Loucy (cell line): ENCODE measurements at regions not wholly inside any gene's neighbourhood (a gene's known extent, or its start where the extent isn't known, plus 50 kb on each side); places are given as distances from the start of the nearest gene placed in this dataset.

Source experiments
- EZH2phosphoT487 ChIP-seq: fragments of 200-600 bp; IDR thresholded peaks from 2 replicates; pipeline ENCODE4 v1.6.1; 2018; ENCODE audit warnings: antibody characterized with exemption, mild to moderate bottlenecking, moderate library complexity, borderline replicate concordance
- TF ChIP-seq, protein P1 (sequence below): fragments of 200-600 bp; sonication (generic); conservative IDR thresholded peaks from 2 replicates; pipeline ENCODE4 v1.5.1; 2014; ENCODE audit warnings: mild to moderate bottlenecking, antibody characterized with exemption, low read length

DNA sequence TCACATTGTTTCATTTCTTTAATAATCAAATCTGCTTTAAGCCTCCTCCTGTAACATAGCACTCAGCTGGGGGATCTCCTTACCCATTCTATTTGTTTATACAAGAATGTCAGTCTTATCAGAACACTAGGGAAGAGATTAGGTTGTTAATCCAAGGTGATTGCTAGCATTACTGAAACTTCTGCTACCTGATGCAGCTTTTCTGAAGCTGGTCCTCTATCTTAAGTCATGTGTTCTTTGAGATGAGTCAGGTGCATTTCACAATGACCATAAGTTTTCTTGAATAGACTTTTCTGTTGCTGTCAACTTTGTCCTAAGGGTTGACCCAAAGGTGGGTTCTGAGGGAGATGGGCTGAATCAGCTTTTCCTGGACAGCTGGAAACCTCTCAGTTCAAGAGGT lies 60.7 kb upstream of the SYNCRIP start:
- TF ChIP-seq, protein P1, sequence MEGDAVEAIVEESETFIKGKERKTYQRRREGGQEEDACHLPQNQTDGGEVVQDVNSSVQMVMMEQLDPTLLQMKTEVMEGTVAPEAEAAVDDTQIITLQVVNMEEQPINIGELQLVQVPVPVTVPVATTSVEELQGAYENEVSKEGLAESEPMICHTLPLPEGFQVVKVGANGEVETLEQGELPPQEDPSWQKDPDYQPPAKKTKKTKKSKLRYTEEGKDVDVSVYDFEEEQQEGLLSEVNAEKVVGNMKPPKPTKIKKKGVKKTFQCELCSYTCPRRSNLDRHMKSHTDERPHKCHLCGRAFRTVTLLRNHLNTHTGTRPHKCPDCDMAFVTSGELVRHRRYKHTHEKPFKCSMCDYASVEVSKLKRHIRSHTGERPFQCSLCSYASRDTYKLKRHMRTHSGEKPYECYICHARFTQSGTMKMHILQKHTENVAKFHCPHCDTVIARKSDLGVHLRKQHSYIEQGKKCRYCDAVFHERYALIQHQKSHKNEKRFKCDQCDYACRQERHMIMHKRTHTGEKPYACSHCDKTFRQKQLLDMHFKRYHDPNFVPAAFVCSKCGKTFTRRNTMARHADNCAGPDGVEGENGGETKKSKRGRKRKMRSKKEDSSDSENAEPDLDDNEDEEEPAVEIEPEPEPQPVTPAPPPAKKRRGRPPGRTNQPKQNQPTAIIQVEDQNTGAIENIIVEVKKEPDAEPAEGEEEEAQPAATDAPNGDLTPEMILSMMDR = no peak
- TF ChIP-seq EZH2phosphoT487 = no peak
